GM12878 (cell line): ENCODE measurements at regions not wholly inside any gene's neighbourhood (a gene's known extent, or its start where the extent isn't known, plus 50 kb on each side); places are given as distances from the start of the nearest gene placed in this dataset.

Source experiments
- BCL11A ChIP-seq: IDR thresholded peaks from 2 replicates; pipeline ENCODE4 v1.6.1; 2011; ENCODE audit warnings: low read depth, low read length
- EZH2 ChIP-seq: IDR thresholded peaks from 2 replicates; pipeline ENCODE4 v1.6.1; 2012; ENCODE audit warnings: low read depth, mild to moderate bottlenecking, control low read depth, inconsistent platforms, low read length, borderline replicate concordance; ENCODE audit not compliant: control insufficient read depth
- MXI1 ChIP-seq: fragments of 150-350 bp; IDR thresholded peaks from 2 replicates; pipeline ENCODE4 v1.6.1; 2011; ENCODE audit warnings: low read depth, mild to moderate bottlenecking, inconsistent platforms, low read length, improper control_type of control experiment
- POLR2AphosphoS5 ChIP-seq: IDR thresholded peaks from 2 replicates; pipeline ENCODE4 v1.6.1; 2011; ENCODE audit warnings: mild to moderate bottlenecking, low read length, inconsistent platforms
- TCF3 ChIP-seq: IDR thresholded peaks from 2 replicates; pipeline ENCODE4 v1.6.1; 2012; ENCODE audit warnings: low read depth, mild to moderate bottlenecking, low read length, borderline replicate concordance; ENCODE audit not compliant: insufficient read depth
- TF ChIP-seq, protein P1 (sequence below), 3 experiments: IDR thresholded peaks in 2 of 3; conservative IDR thresholded peaks in 1 of 3; 2 replicates each; pipeline ENCODE4 v1.5.1; 2011; ENCODE audit warnings: low read depth in 3 of 3, low read length in 3 of 3, mild to moderate bottlenecking in 3 of 3, control low read depth in 2 of 3, moderate library complexity in 2 of 3, inconsistent platforms in 1 of 3, mixed read lengths in 1 of 3; ENCODE audit not compliant: control insufficient read depth in 2 of 3, insufficient read depth in 1 of 3; ENCODE audit errors: extremely low read depth in 1 of 3

DNA sequence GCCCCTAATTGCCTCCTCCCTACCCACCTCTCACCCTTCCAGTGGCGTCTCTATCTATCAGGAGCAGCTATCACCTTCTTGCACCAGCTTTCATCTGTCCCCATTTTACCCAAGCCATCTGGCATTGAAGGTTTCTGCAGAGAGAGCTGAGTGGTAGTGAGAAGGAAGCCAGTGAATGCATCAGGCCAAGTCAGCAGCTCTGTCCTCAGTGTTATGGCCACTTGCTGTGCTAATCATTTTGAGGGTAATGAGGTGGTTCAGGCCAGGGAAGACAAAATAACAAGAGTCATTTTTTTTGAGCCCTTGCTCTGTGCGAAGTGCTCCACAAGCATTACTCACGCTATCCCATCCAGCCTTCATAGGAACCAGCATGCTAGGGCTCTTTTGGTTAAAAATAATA lies 164.7 kb downstream of the SUDS3 start:
- TF ChIP-seq EZH2 (no peak), TCF3 (no peak), BCL11A (no peak), MXI1 (no peak), POLR2AphosphoS5 (no peak)
- TF ChIP-seq, protein P1, sequence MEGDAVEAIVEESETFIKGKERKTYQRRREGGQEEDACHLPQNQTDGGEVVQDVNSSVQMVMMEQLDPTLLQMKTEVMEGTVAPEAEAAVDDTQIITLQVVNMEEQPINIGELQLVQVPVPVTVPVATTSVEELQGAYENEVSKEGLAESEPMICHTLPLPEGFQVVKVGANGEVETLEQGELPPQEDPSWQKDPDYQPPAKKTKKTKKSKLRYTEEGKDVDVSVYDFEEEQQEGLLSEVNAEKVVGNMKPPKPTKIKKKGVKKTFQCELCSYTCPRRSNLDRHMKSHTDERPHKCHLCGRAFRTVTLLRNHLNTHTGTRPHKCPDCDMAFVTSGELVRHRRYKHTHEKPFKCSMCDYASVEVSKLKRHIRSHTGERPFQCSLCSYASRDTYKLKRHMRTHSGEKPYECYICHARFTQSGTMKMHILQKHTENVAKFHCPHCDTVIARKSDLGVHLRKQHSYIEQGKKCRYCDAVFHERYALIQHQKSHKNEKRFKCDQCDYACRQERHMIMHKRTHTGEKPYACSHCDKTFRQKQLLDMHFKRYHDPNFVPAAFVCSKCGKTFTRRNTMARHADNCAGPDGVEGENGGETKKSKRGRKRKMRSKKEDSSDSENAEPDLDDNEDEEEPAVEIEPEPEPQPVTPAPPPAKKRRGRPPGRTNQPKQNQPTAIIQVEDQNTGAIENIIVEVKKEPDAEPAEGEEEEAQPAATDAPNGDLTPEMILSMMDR (IDR thresholded peaks at IDR 0.05 in 2 of 3, conservative IDR thresholded peaks at IDR 0.05 in 1 of 3; ENCODE audit: control insufficient read depth in 2 of 3, extremely low read depth in 1 of 3, insufficient read depth in 1 of 3, low read depth in 3 of 3, low read length in 3 of 3) = no peak
